ENCODE measurements at regions not wholly inside any gene's neighbourhood (a gene's known extent, or its start where the extent isn't known, plus 50 kb on each side); places are given as distances from the start of the nearest gene placed in this dataset.

DNA sequence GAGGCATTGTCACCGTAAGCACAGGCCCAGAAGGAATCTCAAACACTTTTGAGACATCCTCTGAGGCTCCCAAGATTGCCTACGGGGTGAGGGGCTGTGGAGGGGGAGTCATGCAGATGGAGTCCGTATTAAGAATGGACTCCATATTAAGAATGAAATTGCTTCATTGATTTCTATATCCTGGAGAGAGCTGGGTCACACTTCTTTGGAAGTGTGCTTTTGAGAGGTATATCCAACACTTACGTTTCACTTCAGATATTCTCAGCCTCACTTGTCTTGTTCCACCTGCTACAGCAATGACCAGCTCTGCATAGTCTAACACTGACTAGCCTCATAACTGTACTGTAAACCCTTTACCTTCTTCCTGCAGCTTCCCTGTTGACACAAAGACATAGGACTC is 62.6 kb upstream of the ARHGAP5 start:
- TF ChIP-seq, protein P1, sequence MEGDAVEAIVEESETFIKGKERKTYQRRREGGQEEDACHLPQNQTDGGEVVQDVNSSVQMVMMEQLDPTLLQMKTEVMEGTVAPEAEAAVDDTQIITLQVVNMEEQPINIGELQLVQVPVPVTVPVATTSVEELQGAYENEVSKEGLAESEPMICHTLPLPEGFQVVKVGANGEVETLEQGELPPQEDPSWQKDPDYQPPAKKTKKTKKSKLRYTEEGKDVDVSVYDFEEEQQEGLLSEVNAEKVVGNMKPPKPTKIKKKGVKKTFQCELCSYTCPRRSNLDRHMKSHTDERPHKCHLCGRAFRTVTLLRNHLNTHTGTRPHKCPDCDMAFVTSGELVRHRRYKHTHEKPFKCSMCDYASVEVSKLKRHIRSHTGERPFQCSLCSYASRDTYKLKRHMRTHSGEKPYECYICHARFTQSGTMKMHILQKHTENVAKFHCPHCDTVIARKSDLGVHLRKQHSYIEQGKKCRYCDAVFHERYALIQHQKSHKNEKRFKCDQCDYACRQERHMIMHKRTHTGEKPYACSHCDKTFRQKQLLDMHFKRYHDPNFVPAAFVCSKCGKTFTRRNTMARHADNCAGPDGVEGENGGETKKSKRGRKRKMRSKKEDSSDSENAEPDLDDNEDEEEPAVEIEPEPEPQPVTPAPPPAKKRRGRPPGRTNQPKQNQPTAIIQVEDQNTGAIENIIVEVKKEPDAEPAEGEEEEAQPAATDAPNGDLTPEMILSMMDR (conservative IDR thresholded peaks at IDR 0.05; ENCODE audit: low read depth, low read length), result no peak
- TF ChIP-seq MAFK (IDR thresholded peaks at IDR 0.05; ENCODE audit: low read depth, low read length) (no peak), POLR2A (IDR thresholded peaks at IDR 0.05; ENCODE audit: low read depth, low read length) (no peak), MXI1 (IDR thresholded peaks at IDR 0.05; ENCODE audit: borderline replicate concordance, low read depth, low read length) (no peak), NFE2L2 (IDR thresholded peaks at IDR 0.05; ENCODE audit: low read depth, low read length) (no peak), RAD21 (IDR thresholded peaks at IDR 0.05; ENCODE audit: low read length) (no peak), CHD1 (IDR thresholded peaks at IDR 0.05; ENCODE audit: low read depth, low read length) (no peak)
- TF ChIP-seq, protein P2, sequence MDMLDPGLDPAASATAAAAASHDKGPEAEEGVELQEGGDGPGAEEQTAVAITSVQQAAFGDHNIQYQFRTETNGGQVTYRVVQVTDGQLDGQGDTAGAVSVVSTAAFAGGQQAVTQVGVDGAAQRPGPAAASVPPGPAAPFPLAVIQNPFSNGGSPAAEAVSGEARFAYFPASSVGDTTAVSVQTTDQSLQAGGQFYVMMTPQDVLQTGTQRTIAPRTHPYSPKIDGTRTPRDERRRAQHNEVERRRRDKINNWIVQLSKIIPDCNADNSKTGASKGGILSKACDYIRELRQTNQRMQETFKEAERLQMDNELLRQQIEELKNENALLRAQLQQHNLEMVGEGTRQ (IDR thresholded peaks at IDR 0.05; ENCODE audit: low read depth, low read length), result no peak
- TF ChIP-seq, protein P3, sequence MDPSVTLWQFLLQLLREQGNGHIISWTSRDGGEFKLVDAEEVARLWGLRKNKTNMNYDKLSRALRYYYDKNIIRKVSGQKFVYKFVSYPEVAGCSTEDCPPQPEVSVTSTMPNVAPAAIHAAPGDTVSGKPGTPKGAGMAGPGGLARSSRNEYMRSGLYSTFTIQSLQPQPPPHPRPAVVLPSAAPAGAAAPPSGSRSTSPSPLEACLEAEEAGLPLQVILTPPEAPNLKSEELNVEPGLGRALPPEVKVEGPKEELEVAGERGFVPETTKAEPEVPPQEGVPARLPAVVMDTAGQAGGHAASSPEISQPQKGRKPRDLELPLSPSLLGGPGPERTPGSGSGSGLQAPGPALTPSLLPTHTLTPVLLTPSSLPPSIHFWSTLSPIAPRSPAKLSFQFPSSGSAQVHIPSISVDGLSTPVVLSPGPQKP (IDR thresholded peaks at IDR 0.05; ENCODE audit: borderline replicate concordance, low read depth, low read length), result no peak
